GM19455 (cell line): ENCODE measurements at regions not wholly inside any gene's neighbourhood (a gene's known extent, or its start where the extent isn't known, plus 50 kb on each side); places are given as distances from the start of the nearest gene placed in this dataset.

ENCODE experiments used
- ATAC-seq: cut with Tn5 transposase; IDR thresholded peaks from one replicate; pipeline ENCODE4 v1.9.1; 2021; ENCODE audit not compliant: unreplicated experiment

GRCh38 chr2:219995399-219995798 is 368.0 kb downstream of the SLC4A3 start:
- no peak for ATAC-seq

DNA sequence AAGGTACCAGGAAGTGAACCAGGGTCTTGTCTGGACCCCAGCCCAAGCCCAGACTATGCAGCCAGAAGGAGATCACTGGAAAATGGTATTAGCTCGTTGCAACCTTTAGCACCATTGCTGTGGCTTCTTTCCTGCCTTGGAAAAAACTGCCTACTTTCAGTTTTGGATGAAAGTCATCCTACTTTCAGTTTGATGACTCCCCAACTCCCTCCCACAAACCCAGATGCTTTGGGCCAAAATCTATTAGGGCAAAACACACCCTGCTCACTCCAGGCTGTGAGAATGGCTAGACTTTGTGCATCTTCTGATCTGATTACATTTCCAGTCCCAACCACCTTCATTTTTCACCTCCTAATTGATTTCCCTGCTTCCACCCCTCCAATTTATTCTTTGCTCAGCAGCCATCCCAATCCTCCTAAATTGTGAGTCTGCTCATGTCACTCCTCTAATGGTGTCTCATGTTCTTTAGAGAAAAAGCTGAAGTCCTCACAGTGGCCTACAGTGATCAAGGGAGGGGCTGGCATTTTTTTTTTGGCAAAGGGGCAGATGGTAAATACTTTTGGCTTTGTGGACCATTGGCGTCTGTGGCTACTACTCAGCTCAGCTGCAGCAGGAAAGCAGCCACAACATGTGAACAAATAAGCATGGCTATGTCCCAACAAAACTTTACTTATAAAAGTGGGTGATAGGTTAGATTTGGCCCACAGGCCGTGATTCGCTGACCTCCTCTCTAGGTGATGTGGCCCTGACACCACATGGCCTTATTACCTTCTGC is 368.7 kb downstream of the SLC4A3 start:
- ATAC-seq, result no peak

DNA sequence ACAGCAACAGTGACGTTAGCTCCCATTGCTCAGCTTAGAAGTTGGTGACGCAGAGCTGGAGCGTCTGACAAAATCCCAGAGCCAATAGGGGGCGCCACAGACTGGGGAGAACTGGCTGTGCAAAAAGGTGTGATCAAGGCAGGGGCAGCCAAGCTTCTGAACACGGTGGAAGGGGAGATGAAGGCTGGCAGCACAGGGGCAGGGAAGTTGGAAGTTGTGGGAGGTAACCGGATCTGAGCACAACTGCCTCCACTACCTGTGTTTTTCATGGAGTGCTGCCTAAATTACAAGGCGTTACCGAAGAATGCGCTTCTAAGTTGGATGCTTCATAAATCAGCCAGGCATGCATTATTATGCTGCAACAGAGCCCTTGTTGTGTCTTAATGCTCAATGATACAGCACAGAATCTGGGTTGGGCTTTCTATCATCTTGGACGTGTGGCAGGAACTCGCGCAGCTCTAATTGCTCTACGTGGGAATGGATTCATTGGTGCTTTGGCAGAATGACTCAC is 370.0 kb downstream of the SLC4A3 start:
- ATAC-seq, result no peak

GRCh38 chr2:219998107-219998506 is 370.7 kb downstream of the SLC4A3 start:
- ATAC-seq, result no peak

DNA sequence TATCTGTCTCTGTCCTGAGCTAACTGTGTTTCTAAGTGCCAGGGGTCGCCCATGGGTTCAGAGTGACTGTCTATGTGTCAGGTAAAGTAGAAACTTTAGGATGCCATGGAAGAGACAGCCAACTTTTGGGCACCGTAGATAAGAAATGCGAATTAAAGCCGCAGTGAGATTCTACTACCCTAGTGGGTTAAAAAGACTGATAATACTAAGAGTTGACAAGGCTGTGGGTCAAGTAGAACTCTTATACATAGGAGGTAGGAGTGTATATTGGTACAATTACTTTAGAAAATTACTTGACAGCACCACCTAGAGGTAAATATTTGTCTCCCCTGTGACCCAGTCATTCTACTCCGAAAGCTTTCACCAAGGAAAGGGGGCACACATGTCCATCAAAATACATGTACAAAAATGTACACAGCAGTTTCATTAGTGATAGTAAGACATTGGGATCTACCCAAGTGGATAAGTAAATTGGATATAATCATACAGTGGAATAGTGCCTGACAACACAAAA is 371.3 kb downstream of the SLC4A3 start:
- ATAC-seq, result no peak

DNA sequence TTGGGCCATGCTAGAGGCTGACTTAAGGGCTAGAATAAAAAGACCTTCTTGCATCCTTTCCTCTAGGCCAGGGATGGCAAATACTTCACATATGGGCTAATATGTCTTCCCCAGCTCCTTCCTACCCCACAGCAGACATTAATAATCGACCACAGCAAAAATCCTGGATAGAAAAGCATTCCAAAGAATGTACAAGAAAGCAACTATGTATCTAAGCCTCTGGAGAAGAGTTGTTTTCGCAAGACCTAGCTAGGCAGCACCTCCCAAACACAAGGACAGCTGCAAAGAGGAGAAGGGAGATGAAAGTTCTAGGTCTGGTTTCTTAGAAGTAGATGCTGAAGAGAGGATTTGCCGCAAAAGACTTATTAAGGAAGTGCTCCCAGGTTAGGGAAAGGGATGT is 372.6 kb downstream of the SLC4A3 start:
- ATAC-seq, result no peak

DNA sequence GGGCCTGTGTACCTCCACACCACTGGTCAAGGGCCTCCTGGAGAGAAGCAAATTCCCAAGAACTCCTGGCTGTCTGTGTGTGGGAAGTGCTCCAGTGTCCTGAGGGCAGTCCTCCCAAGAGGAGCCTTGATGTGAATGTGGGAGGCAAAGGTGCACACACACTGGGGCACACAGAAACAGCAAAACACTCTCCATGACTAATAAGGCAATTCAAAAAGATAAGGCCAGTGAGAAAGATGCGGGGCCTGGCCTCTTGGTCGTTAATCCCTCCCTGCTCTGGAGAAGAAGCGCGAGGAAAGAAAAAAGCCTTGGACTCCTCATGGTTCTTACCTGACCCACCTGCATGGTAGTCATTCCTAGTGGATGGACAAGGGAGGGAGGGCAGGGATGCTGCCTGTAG is 373.2 kb downstream of the SLC4A3 start:
- ATAC-seq, result no peak

DNA sequence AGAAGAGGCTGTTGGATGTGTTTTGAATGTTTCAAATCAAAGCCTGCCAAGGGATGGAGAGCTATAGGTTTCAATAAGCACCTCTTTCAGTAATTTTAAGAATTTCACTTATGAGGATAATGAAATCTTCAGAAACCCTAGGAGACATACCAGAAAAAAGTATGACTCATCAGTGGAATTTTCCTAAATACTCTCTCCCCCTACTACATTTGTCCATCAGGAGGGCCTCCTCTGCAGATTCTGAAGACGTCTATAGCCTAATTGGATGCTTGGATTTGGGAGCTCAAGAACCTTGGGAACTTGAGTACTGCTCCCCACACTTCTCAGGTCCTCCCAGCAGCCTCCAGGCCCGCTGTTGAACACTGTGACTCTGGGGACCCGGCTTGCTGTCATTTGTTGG is 374.3 kb downstream of the SLC4A3 start:
- no peak for ATAC-seq

- no peak for ATAC-seq
These were observed 374.8 kb downstream of the SLC4A3 start for GRCh38 chr2:220002251-220002650.

- no peak for ATAC-seq
These were observed 375.3 kb downstream of the SLC4A3 start for GRCh38 chr2:220002699-220003098.

- no peak for ATAC-seq
These were observed 377.9 kb downstream of the SLC4A3 start for GRCh38 chr2:220005362-220005761.

GRCh38 chr2:220006152-220006621 is 378.8 kb downstream of the SLC4A3 start:
- ATAC-seq, result no peak

DNA sequence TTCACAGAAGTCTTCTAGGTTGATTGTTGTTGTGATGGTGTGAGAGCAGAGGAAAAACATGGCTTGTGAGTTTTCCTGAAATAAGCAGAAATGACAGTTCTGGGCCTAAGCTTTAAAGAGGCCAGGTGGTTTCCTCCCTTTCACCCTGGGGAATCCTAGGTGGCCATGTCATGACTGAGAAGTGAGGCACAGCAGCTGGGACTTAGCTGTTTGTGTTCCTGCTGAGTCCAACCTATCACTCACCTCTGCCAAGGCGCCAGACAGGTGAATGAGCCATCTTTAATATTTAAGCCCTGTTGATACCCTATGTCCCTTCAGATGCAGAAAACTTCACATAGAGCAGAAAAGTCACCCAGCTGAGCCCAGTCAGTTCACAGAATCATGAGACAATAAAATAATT is 384.4 kb downstream of the SLC4A3 start:
- ATAC-seq, result no peak

- ATAC-seq, result no peak
These were observed 387.5 kb downstream of the SLC4A3 start for GRCh38 chr2:220014961-220015360.

DNA sequence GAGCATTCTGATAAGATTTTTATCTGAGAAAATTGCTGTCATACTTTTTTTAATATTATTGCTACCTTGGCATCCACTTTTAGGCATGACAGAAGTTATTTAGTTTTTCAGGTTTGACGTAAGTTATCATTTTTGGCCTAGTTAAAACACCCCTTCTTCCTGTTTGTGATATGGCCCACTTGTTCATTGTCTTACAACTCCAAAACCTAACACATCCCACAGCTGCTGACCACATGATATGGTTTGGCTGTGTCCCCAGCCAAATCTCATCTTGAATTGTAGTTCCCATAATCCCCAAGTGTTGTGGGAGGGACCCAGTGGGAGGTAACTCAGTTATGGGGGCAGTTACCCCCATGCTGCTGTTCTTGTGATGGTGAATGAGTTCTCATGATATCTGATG is 388.1 kb downstream of the SLC4A3 start:
- no peak for ATAC-seq

GRCh38 chr2:220025207-220025606 is 397.8 kb downstream of the SLC4A3 start:
- no peak for ATAC-seq

DNA sequence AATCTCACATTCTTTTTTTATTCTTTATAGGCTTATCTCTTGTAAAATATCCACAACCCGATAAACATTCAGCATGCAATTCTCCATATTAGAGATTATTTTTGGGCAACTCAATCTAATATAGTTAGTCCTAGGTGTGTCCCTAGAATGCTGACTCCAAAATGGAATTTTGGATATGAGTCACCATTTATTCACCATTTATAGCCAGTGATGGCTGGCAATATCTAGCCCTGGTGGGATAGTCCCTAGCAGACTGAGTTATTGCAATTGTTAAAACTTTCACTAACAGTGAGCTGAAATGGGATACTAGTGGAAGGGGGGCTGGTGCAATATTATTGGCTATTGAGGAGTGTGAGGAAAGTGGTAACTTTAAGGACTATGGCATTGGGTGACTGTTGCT is 401.6 kb downstream of the SLC4A3 start:
- ATAC-seq, result no peak

- no peak for ATAC-seq
These were observed 406.1 kb downstream of the SLC4A3 start for GRCh38 chr2:220033546-220033945.

DNA sequence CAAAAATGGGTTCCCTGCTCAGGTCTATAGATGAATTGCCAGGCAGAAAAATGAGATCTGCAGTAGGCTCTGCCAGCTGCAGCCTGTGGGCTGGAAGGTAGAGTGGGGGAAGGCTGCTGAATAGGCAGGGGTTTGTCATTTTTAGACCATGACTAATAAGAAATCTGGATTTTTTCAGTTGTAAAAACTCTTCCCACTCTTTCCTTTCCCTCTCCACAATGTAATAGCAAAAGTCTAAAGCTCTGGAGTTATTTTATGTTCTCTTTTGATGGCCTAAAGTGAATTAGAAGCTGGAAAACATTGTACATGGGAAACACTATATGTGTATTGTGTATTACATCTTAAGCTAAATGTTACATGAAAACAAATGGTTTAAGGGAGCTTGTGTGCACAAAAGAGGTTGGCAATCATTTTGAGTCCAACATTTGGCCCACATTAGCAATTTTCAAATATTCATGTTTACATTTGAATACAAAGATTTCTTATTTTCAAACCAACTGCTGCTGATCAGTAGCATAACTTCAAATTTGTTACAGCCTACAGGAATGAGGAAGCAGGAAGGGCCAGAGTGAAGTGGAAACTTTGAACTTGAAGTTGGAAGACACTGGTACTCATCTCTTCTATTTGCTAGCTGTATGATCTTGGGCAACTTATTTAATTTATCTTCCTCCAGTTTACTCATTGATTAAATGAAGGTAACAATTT is 407.1 kb downstream of the SLC4A3 start:
- ATAC-seq, result no peak

- ATAC-seq, result no peak
These were observed 409.0 kb downstream of the SLC4A3 start for GRCh38 chr2:220036431-220036830.

GRCh38 chr2:220040346-220040745 is 412.9 kb downstream of the SLC4A3 start:
- ATAC-seq, result no peak

- ATAC-seq, result no peak
These were observed 414.0 kb downstream of the SLC4A3 start for GRCh38 chr2:220041447-220041846.
